Neural cell (in vitro differentiated cells): ENCODE measurements at regions not wholly inside any gene's neighbourhood (a gene's known extent, or its start where the extent isn't known, plus 50 kb on each side); places are given as distances from the start of the nearest gene placed in this dataset.

Experiments used
- H2AFZ ChIP-seq: fragments of 200-600, 300-800 bp; sonication (generic), shearing (Covaris generic); 2 replicates; pipeline ENCODE4 v1.6.0; 2014; ENCODE audit warnings: low read depth, mild to moderate bottlenecking, antibody characterized with exemption, low read length, moderate library complexity
- H3F3A ChIP-seq: fragments of 200-600 bp; shearing (Covaris generic); 2 replicates; pipeline ENCODE4 v1.6.1; 2016; ENCODE audit warnings: mild to moderate bottlenecking, moderate library complexity, mixed read lengths, antibody characterized with exemption, low read length; ENCODE audit not compliant: insufficient read depth, poor library complexity, severe bottlenecking
- H3K27ac ChIP-seq: fragments of 200-600, 300-800 bp; sonication (generic), shearing (Covaris generic); 2 replicates; pipeline ENCODE4 v1.5.1; 2014; ENCODE audit warnings: mild to moderate bottlenecking, low read length, moderate library complexity
- H3K27me3 ChIP-seq: fragments of 300-800, 200-600 bp; sonication (generic), shearing (Covaris generic); 2 replicates; pipeline ENCODE4 v1.6.0; 2014; ENCODE audit warnings: mild to moderate bottlenecking, low read depth, low read length, moderate library complexity; ENCODE audit not compliant: insufficient read depth
- H3K36me3 ChIP-seq: fragments of 300-800, 200-600 bp; sonication (generic), shearing (Covaris generic); 2 replicates; pipeline ENCODE4 v1.5.1; 2014; ENCODE audit warnings: mild to moderate bottlenecking, antibody characterized with exemption, low read length, moderate library complexity; ENCODE audit not compliant: insufficient read depth
- H3K4me2 ChIP-seq: fragments of 300-800, 200-600 bp; sonication (generic), shearing (Covaris generic); 2 replicates; pipeline ENCODE4 v1.6.0; 2014; ENCODE audit warnings: mild to moderate bottlenecking, low read length
- H3K4me3 ChIP-seq: fragments of 300-800, 200-600 bp; sonication (generic), shearing (Covaris generic); 2 replicates; pipeline ENCODE4 v1.5.1; 2014; ENCODE audit warnings: mild to moderate bottlenecking, low read length, moderate library complexity
- H3K79me2 ChIP-seq: fragments of 200-600 bp; shearing (Covaris generic); replicated peaks from 2 replicates; pipeline ENCODE4 v1.6.0; 2014; ENCODE audit warnings: mild to moderate bottlenecking, low read length, moderate library complexity; ENCODE audit not compliant: insufficient read depth
- H3K9ac ChIP-seq: fragments of 300-800, 200-600 bp; sonication (generic), shearing (Covaris generic); 2 replicates; pipeline ENCODE4 v1.6.1; 2016; ENCODE audit warnings: mild to moderate bottlenecking, low read length, mixed read lengths
- H3K9me2 ChIP-seq: fragments of 200-600 bp; shearing (Covaris generic); 2 replicates; pipeline ENCODE4 v1.6.1; 2016; ENCODE audit warnings: mild to moderate bottlenecking, low read length, mixed read lengths; ENCODE audit not compliant: insufficient read depth
- H3K9me3 ChIP-seq: fragments of 200-600, 300-800 bp; sonication (generic), shearing (Covaris generic); 2 replicates; pipeline ENCODE4 v1.6.1; 2016; ENCODE audit warnings: mild to moderate bottlenecking, mixed run types, low read length, moderate library complexity, mixed read lengths
- H4K20me1 ChIP-seq: fragments of 200-600 bp; shearing (Covaris generic); 2 replicates; pipeline ENCODE4 v1.6.1; 2016; ENCODE audit warnings: mild to moderate bottlenecking, mixed run types; ENCODE audit not compliant: insufficient read depth
- CTCF ChIP-seq: fragments of 450-650 bp; IDR thresholded peaks from 2 replicates; pipeline ENCODE4 v1.5.1; 2014; ENCODE audit warnings: antibody characterized with exemption, mild to moderate bottlenecking, moderate library complexity; ENCODE audit not compliant: poor library complexity, severe bottlenecking
- EP300 ChIP-seq: fragments of 450-650 bp; conservative IDR thresholded peaks from 2 replicates; pipeline ENCODE4 v1.6.1; 2014; ENCODE audit warnings: antibody characterized with exemption, mild to moderate bottlenecking, moderate library complexity; ENCODE audit not compliant: poor library complexity, severe bottlenecking
- EZH2 ChIP-seq: fragments of 200-600, 300-800 bp; shearing (Covaris generic), sonication (generic); IDR thresholded peaks from 2 replicates; pipeline ENCODE4 v1.6.1; 2014; ENCODE audit warnings: antibody characterized with exemption, low read length, borderline replicate concordance, mild to moderate bottlenecking; ENCODE audit not compliant: insufficient read depth, poor library complexity, severe bottlenecking
- MXI1 ChIP-seq: fragments of 450-650 bp; conservative IDR thresholded peaks from 2 replicates; pipeline ENCODE4 v1.6.1; 2014; ENCODE audit warnings: antibody characterized with exemption, mild to moderate bottlenecking; ENCODE audit not compliant: poor library complexity, severe bottlenecking
- POLR2AphosphoS5 ChIP-seq: IDR thresholded peaks from 2 replicates; pipeline ENCODE4 v1.6.1; 2012
- RAD21 ChIP-seq: fragments of 450-650 bp; conservative IDR thresholded peaks from 2 replicates; pipeline ENCODE4 v1.6.1; 2014; ENCODE audit warnings: antibody characterized with exemption, mild to moderate bottlenecking, moderate library complexity
- REST ChIP-seq: IDR thresholded peaks from 2 replicates; pipeline ENCODE4 v1.6.1; 2012; ENCODE audit warnings: borderline replicate concordance
- SMC3 ChIP-seq: fragments of 450-650 bp; conservative IDR thresholded peaks from 2 replicates; pipeline ENCODE4 v1.6.1; 2014; ENCODE audit warnings: antibody characterized with exemption, mild to moderate bottlenecking, moderate library complexity; ENCODE audit not compliant: poor library complexity
- TAF1 ChIP-seq: IDR thresholded peaks from 2 replicates; pipeline ENCODE4 v1.6.1; 2012; ENCODE audit warnings: low read depth

- Histone ChIP-seq H3F3A (no peaks in the 10 kb centered on the region), H3K79me2 (no peaks in the 10 kb centered on the region), H3K9me3 (no peaks in the 10 kb centered on the region), H3K9me2 (no peaks in the 10 kb centered on the region), H3K36me3 (no peaks in the 10 kb centered on the region), H3K4me3 (no peak overlapping the region), H3K9ac (no peak overlapping the region), H3K27me3 (no peaks in the 10 kb centered on the region), H3K27ac (no peak overlapping the region), H2AFZ (no peak overlapping the region), H4K20me1 (no peaks in the 10 kb centered on the region), H3K4me2 (no peak overlapping the region)
- no peak for TF ChIP-seq EP300
These were observed 1512.0 kb downstream of the ARAP2 start for GRCh38 chr4:34732176-34732950.

- Histone ChIP-seq H3K36me3 (no peaks in the 10 kb centered on the region), H3K9me3 (no peaks in the 10 kb centered on the region), H2AFZ (no peak overlapping the region), H3F3A (no peaks in the 10 kb centered on the region), H3K79me2 (no peaks in the 10 kb centered on the region), H3K27me3 (no peaks in the 10 kb centered on the region), H3K27ac (no peak overlapping the region), H3K9me2 (no peaks in the 10 kb centered on the region), H3K4me3 (no peak overlapping the region), H4K20me1 (no peaks in the 10 kb centered on the region), H3K9ac (no peak overlapping the region), H3K4me2 (no peak overlapping the region)
- TF ChIP-seq EP300 (no peak), MXI1 (no peak), TAF1 (no peak), POLR2AphosphoS5 (no peak), CTCF (no peak), RAD21 (no peak), SMC3 (no peak), EZH2 (no peak), REST (no peak)
These were observed 1511.0 kb downstream of the ARAP2 start for GRCh38 chr4:34733185-34733941.
